Peyer's patch (tissue), 4 donors: ENCODE measurements at regions not wholly inside any gene's neighbourhood (a gene's known extent, or its start where the extent isn't known, plus 50 kb on each side); places are given as distances from the start of the nearest gene placed in this dataset.

Source experiments
- CTCF ChIP-seq, 6 experiments: fragments of 450-650 bp in 4 of 6; fragments of 200-600 bp in 2 of 6; sonication (generic) in 1 of 6; IDR thresholded peaks; one replicate each; pipeline ENCODE4 v1.5.1; 2017 to 2019; ENCODE audit warnings: antibody characterized with exemption in 6 of 6, mild to moderate bottlenecking in 3 of 6, moderate library complexity in 1 of 6
- POLR2A ChIP-seq, 2 donors: fragments of 450-650 bp; IDR thresholded peaks; one replicate each; pipeline ENCODE4 v1.5.1; 2017; ENCODE audit warnings: antibody characterized with exemption in 2 of 2, mild to moderate bottlenecking in 2 of 2, moderate library complexity in 2 of 2

- TF ChIP-seq CTCF (IDR thresholded peaks at IDR 0.05) = no peak
- no peak for TF ChIP-seq POLR2A (IDR thresholded peaks at IDR 0.05)
Observed at GRCh38 chr14:99012703-99013102, 259.3 kb downstream of the BCL11B start.
